IMR-90 (cell line): ENCODE measurements at regions not wholly inside any gene's neighbourhood (a gene's known extent, or its start where the extent isn't known, plus 50 kb on each side); places are given as distances from the start of the nearest gene placed in this dataset.

ENCODE experiments used
- ATAC-seq: fragments of 200-7000 bp; cut with Tn5 transposase; 2 replicates; pipeline ENCODE4 v1.9.1; 2020; ENCODE audit warnings: low read depth, mild to moderate bottlenecking, moderate library complexity
- BruUV-seq: library from RNA; stranded (reverse); fragments of 400-500 nt; replicated peaks from 2 replicates; lab custom pipeline; 2021; lab: Mats Ljungman, UMichigan
- CTCF ChIA-PET: fragments of 300-600 bp; formaldehyde crosslinking; extraction: SDS; loops from one replicate; lab custom pipeline; 2021; ENCODE audit warnings: antibody characterized with exemption; lab: Yijun Ruan, JAX
- POLR2A ChIA-PET: fragments of 300-600 bp; sonication (Branson Sonifier 250); formaldehyde crosslinking; loops from one replicate; lab custom pipeline; 2022; ENCODE audit warnings: antibody characterized with exemption; ENCODE audit not compliant: unreplicated experiment; lab: Charles Lee
- DNase-seq: peaks from one replicate; pipeline ENCODE4 v3.0.0; 2013
- H2AFZ ChIP-seq: replicated peaks from 2 replicates; pipeline ENCODE3; 2013; ENCODE audit warnings: low read length, mild to moderate bottlenecking; ENCODE audit not compliant: poor library complexity
- H2AK5ac ChIP-seq: 2 replicates; pipeline ENCODE4 v1.6.1; 2013; ENCODE audit warnings: low read depth, low read length, inconsistent platforms
- H2AK9ac ChIP-seq: replicated peaks from 2 replicates; pipeline ENCODE3; 2013; ENCODE audit warnings: mild to moderate bottlenecking, low read depth, low read length, moderate library complexity; ENCODE audit not compliant: poor library complexity
- H2BK120ac ChIP-seq: 2 replicates; pipeline ENCODE4 v1.6.1; 2013; ENCODE audit warnings: low read depth, low read length, inconsistent platforms
- H2BK15ac ChIP-seq: 3 replicates; pipeline ENCODE4 v1.6.1; 2013; ENCODE audit warnings: low read depth, low read length, inconsistent platforms
- H2BK20ac ChIP-seq: 2 replicates; pipeline ENCODE4 v1.6.1; 2013; ENCODE audit warnings: low read depth, mild to moderate bottlenecking, inconsistent platforms, low read length, moderate library complexity
- H2BK5ac ChIP-seq: 2 replicates; pipeline ENCODE4 v1.6.1; 2013; ENCODE audit warnings: mild to moderate bottlenecking, low read depth, low read length, inconsistent platforms; ENCODE audit not compliant: poor library complexity, severe bottlenecking
- H3K14ac ChIP-seq: replicated peaks from 2 replicates; pipeline ENCODE4 v1.6.1; 2013; ENCODE audit warnings: low read depth, low read length, inconsistent platforms
- H3K18ac ChIP-seq: 2 replicates; pipeline ENCODE4 v1.6.1; 2013; ENCODE audit warnings: low read depth, low read length, control low read depth
- H3K23ac ChIP-seq: 2 replicates; pipeline ENCODE4 v1.6.1; 2013; ENCODE audit warnings: low read depth, low read length, inconsistent platforms
- H3K27ac ChIP-seq: 2 replicates; pipeline ENCODE4 v1.5.1; 2013; ENCODE audit warnings: mild to moderate bottlenecking, control low read depth, low read length; ENCODE audit not compliant: insufficient read depth
- H3K27me3 ChIP-seq: 2 replicates; pipeline ENCODE4 v1.6.1; 2013; ENCODE audit warnings: low read length; ENCODE audit not compliant: control insufficient read depth, insufficient read depth
- H3K36me3 ChIP-seq: 2 replicates; pipeline ENCODE4 v1.6.1; 2013; ENCODE audit warnings: low read length, mixed read lengths; ENCODE audit not compliant: control insufficient read depth, insufficient read depth
- H3K4ac ChIP-seq: 2 replicates; pipeline ENCODE4 v1.6.1; 2013; ENCODE audit warnings: low read depth, low read length, inconsistent platforms
- H3K4me1 ChIP-seq: 2 replicates; pipeline ENCODE4 v1.6.1; 2013; ENCODE audit warnings: low read length, mixed read lengths; ENCODE audit not compliant: control insufficient read depth, insufficient read depth
- H3K4me2 ChIP-seq: 2 replicates; pipeline ENCODE4 v1.6.1; 2013; ENCODE audit warnings: low read depth, mild to moderate bottlenecking, control low read depth, low read length, moderate library complexity
- H3K4me3 ChIP-seq: 2 replicates; pipeline ENCODE4 v1.5.1; 2013; ENCODE audit warnings: low read depth, mild to moderate bottlenecking, control low read depth, low read length, moderate library complexity; ENCODE audit not compliant: insufficient read depth
- H3K56ac ChIP-seq: 2 replicates; pipeline ENCODE4 v1.6.1; 2013; ENCODE audit warnings: low read length, inconsistent platforms; ENCODE audit not compliant: insufficient read depth; ENCODE audit errors: extremely low read depth
- H3K79me1 ChIP-seq, 2 experiments: 2 replicates each; pipeline ENCODE4 v1.6.1; 2013; ENCODE audit warnings: low read length in 2 of 2, inconsistent platforms in 1 of 2, low read depth in 1 of 2
- H3K9ac ChIP-seq: 2 replicates; pipeline ENCODE4 v1.6.1; 2013; ENCODE audit warnings: low read depth, low read length, control low read depth
- H3K9me1 ChIP-seq: 2 replicates; pipeline ENCODE4 v1.6.1; 2013; ENCODE audit warnings: low read length, inconsistent platforms; ENCODE audit not compliant: insufficient read depth
- H3K9me3 ChIP-seq: 2 replicates; pipeline ENCODE4 v1.6.1; 2013; ENCODE audit warnings: low read length; ENCODE audit not compliant: control insufficient read depth, insufficient read depth
- H4K20me1 ChIP-seq: 2 replicates; pipeline ENCODE4 v1.6.1; 2013; ENCODE audit warnings: low read length, inconsistent platforms; ENCODE audit not compliant: insufficient read depth
- H4K5ac ChIP-seq: 2 replicates; pipeline ENCODE4 v1.6.1; 2013; ENCODE audit warnings: mild to moderate bottlenecking, low read depth, low read length, control low read depth
- H4K8ac ChIP-seq, 2 experiments: 2 replicates each; pipeline ENCODE4 v1.6.1; 2013; ENCODE audit warnings: low read depth in 2 of 2, low read length in 2 of 2, control low read depth in 1 of 2, inconsistent platforms in 1 of 2
- H4K91ac ChIP-seq: 2 replicates; pipeline ENCODE4 v1.6.1; 2013; ENCODE audit warnings: low read depth, low read length, inconsistent platforms; ENCODE audit not compliant: insufficient read depth
- BHLHE40 ChIP-seq: fragments of 150-350 bp; IDR thresholded peaks from 2 replicates; pipeline ENCODE4 v1.6.1; 2016; ENCODE audit warnings: mild to moderate bottlenecking, low read depth, low read length
- CEBPB ChIP-seq: IDR thresholded peaks from 2 replicates; pipeline ENCODE4 v1.6.1; 2012; ENCODE audit warnings: low read depth, low read length, improper control_type of control experiment
- CHD1 ChIP-seq: IDR thresholded peaks from 2 replicates; pipeline ENCODE4 v1.6.1; 2012; ENCODE audit warnings: low read depth, low read length, improper control_type of control experiment
- FOS ChIP-seq: fragments of 150-350 bp; IDR thresholded peaks from 2 replicates; pipeline ENCODE4 v1.6.1; 2016; ENCODE audit warnings: low read depth, low read length
- MAFK ChIP-seq: IDR thresholded peaks from 2 replicates; pipeline ENCODE4 v1.6.1; 2012; ENCODE audit warnings: low read depth, low read length, improper control_type of control experiment
- MAZ ChIP-seq: IDR thresholded peaks from 2 replicates; pipeline ENCODE4 v1.6.1; 2012; ENCODE audit warnings: low read depth, mild to moderate bottlenecking, low read length, improper control_type of control experiment, moderate library complexity, borderline replicate concordance
- MXI1 ChIP-seq: IDR thresholded peaks from 2 replicates; pipeline ENCODE4 v1.6.1; 2012; ENCODE audit warnings: low read depth, mild to moderate bottlenecking, low read length, moderate library complexity, borderline replicate concordance
- POLR2A ChIP-seq: IDR thresholded peaks from 2 replicates; pipeline ENCODE4 v1.6.1; 2012; ENCODE audit warnings: mild to moderate bottlenecking, low read depth, low read length
- RAD21 ChIP-seq: IDR thresholded peaks from 2 replicates; pipeline ENCODE4 v1.6.1; 2012; ENCODE audit warnings: low read length, improper control_type of control experiment
- RCOR1 ChIP-seq: IDR thresholded peaks from 2 replicates; pipeline ENCODE4 v1.6.1; 2012; ENCODE audit warnings: mild to moderate bottlenecking, low read length, improper control_type of control experiment; ENCODE audit not compliant: insufficient replicate concordance
- RFX5 ChIP-seq: IDR thresholded peaks from 2 replicates; pipeline ENCODE4 v1.8.0; 2012; ENCODE audit warnings: low read depth, mild to moderate bottlenecking, low read length, moderate library complexity
- SMC3 ChIP-seq: fragments of 150-350 bp; IDR thresholded peaks from 2 replicates; pipeline ENCODE4 v1.6.1; 2016; ENCODE audit warnings: low read depth, mild to moderate bottlenecking, antibody characterized with exemption, low read length, moderate library complexity
- WGBS, 2 experiments: methylation state at CpG; one replicate each; pipeline versions ENCODE4 v1.1.5 to v1.1.7; 2013; ENCODE audit warnings: missing lambda C conversion rate in 2 of 2; ENCODE audit not compliant: insufficient read length in 1 of 2; ENCODE audit errors: extremely low coverage in 2 of 2; 5-methylcytosine and 5-hydroxymethylcytosine counted together
- dilution Hi-C: fragments of 300-500 bp; cut with HindIII; formaldehyde crosslinking; loops from one replicate; pipeline ENCODE4 v1.14.3; 2018; ENCODE audit warnings: low sequenced_read_pairs; ENCODE audit not compliant: unreplicated experiment
- in situ Hi-C: fragments of 300-500 bp; cut with MboI; formaldehyde crosslinking; loops from 3 replicates; pipeline ENCODE4 v1.14.3; 2019; ENCODE audit warnings: low sequenced_read_pairs, inconsistent platforms, mixed read lengths
- intact Hi-C: fragments of 100-400 bp; cut with micrococcal nuclease; formaldehyde crosslinking; loops from 2 replicates; pipeline ENCODE4 v1.10.0; 2022
- TF ChIP-seq, protein P1 (sequence below): conservative IDR thresholded peaks from 2 replicates; pipeline ENCODE4 v1.5.1; 2012; ENCODE audit warnings: mild to moderate bottlenecking, low read depth, low read length, improper control_type of control experiment
- TF ChIP-seq, protein P2 (sequence below): fragments of 150-350 bp; IDR thresholded peaks from 2 replicates; pipeline ENCODE4 v1.6.1; 2017; ENCODE audit warnings: mild to moderate bottlenecking, antibody characterized with exemption, low read length, low read depth
- TF ChIP-seq, protein P3 (sequence below): fragments of 150-350 bp; IDR thresholded peaks from 2 replicates; pipeline ENCODE4 v1.6.1; 2016; ENCODE audit warnings: low read depth, mild to moderate bottlenecking, low read length, moderate library complexity, borderline replicate concordance

- DNase-seq: no peak
- no peak overlapping the region for H3K9ac ChIP-seq
- no peak overlapping the region for H3K4me2 ChIP-seq
- no peak overlapping the region for H2BK20ac ChIP-seq
- H4K20me1 ChIP-seq: no peaks in the 10 kb centered on the region
- H3K36me3 ChIP-seq: no peaks in the 10 kb centered on the region
- no peak overlapping the region for H2BK120ac ChIP-seq
- no peak overlapping the region for H2BK15ac ChIP-seq
- BruUV-seq: no TSS peak
- no peak overlapping the region for H2AFZ ChIP-seq
- H4K8ac ChIP-seq: no peak overlapping the region
- no peaks in the 10 kb centered on the region for H3K4me1 ChIP-seq
- dilution Hi-C loops (no loop called here), intact Hi-C loops (no loop called here), in situ Hi-C loops (no loop called here)
- no peaks in the 10 kb centered on the region for H3K79me1 ChIP-seq
- H3K9me1 ChIP-seq: no peaks in the 10 kb centered on the region
- no peak overlapping the region for H3K56ac ChIP-seq
- no peaks in the 10 kb centered on the region for H3K27me3 ChIP-seq
- no peak overlapping the region for H2AK5ac ChIP-seq
- ATAC-seq: no peak
- H2AK9ac ChIP-seq: no peak overlapping the region
- no peak overlapping the region for H3K4me3 ChIP-seq
- no peak overlapping the region for H3K4ac ChIP-seq
- peaks cover 12% of the 10 kb centered on the region for H3K9me3 ChIP-seq
- no peak overlapping the region for H4K91ac ChIP-seq
- no peak overlapping the region for H3K18ac ChIP-seq
- ChIA-PET CTCF (no interaction called here), POLR2A (no interaction called here)
- H3K23ac ChIP-seq: no peak overlapping the region
- 49% methylated on average over 8 of the region's 26 CpGs; no CpG with 5 or more reads in 1 of the 2 experiments for WGBS, 2 experiments
- no peak overlapping the region for H3K14ac ChIP-seq
- H4K5ac ChIP-seq: no peak overlapping the region
- no peak overlapping the region for H2BK5ac ChIP-seq
- no peak overlapping the region for H3K27ac ChIP-seq
- no peak for TF ChIP-seq CHD1
- no peak for TF ChIP-seq POLR2A
- TF ChIP-seq RFX5: no peak
- TF ChIP-seq CEBPB: no peak
- no peak for TF ChIP-seq RCOR1
- TF ChIP-seq FOS: no peak
- no peak for TF ChIP-seq SMC3
- TF ChIP-seq BHLHE40: no peak
- TF ChIP-seq, protein P1, sequence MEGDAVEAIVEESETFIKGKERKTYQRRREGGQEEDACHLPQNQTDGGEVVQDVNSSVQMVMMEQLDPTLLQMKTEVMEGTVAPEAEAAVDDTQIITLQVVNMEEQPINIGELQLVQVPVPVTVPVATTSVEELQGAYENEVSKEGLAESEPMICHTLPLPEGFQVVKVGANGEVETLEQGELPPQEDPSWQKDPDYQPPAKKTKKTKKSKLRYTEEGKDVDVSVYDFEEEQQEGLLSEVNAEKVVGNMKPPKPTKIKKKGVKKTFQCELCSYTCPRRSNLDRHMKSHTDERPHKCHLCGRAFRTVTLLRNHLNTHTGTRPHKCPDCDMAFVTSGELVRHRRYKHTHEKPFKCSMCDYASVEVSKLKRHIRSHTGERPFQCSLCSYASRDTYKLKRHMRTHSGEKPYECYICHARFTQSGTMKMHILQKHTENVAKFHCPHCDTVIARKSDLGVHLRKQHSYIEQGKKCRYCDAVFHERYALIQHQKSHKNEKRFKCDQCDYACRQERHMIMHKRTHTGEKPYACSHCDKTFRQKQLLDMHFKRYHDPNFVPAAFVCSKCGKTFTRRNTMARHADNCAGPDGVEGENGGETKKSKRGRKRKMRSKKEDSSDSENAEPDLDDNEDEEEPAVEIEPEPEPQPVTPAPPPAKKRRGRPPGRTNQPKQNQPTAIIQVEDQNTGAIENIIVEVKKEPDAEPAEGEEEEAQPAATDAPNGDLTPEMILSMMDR: no peak
- TF ChIP-seq MXI1: no peak
- TF ChIP-seq, protein P2, sequence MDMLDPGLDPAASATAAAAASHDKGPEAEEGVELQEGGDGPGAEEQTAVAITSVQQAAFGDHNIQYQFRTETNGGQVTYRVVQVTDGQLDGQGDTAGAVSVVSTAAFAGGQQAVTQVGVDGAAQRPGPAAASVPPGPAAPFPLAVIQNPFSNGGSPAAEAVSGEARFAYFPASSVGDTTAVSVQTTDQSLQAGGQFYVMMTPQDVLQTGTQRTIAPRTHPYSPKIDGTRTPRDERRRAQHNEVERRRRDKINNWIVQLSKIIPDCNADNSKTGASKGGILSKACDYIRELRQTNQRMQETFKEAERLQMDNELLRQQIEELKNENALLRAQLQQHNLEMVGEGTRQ: no peak
- TF ChIP-seq MAZ: no peak
- no peak for TF ChIP-seq RAD21
- TF ChIP-seq MAFK: no peak
- TF ChIP-seq, protein P3, sequence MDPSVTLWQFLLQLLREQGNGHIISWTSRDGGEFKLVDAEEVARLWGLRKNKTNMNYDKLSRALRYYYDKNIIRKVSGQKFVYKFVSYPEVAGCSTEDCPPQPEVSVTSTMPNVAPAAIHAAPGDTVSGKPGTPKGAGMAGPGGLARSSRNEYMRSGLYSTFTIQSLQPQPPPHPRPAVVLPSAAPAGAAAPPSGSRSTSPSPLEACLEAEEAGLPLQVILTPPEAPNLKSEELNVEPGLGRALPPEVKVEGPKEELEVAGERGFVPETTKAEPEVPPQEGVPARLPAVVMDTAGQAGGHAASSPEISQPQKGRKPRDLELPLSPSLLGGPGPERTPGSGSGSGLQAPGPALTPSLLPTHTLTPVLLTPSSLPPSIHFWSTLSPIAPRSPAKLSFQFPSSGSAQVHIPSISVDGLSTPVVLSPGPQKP: no peak
Observed at GRCh38 chr2:104755026-104755878, 98.7 kb upstream of the POU3F3 start.
